Left colon (tissue), 2 donors: ENCODE measurements at regions not wholly inside any gene's neighbourhood (a gene's known extent, or its start where the extent isn't known, plus 50 kb on each side); places are given as distances from the start of the nearest gene placed in this dataset.
"Not testable (repeated sequence)": the region's sequence is repeated elsewhere in the genome, so short reads cannot be mapped to it uniquely, and the experiment has no call there.

Source experiments
- ATAC-seq: fragments of 200-7000 bp; cut with Tn5 transposase; one replicate; pipeline ENCODE4 v1.9.1; 2020; ENCODE audit warnings: mild to moderate bottlenecking, moderate library complexity
- DNase-seq, 2 donors: peaks; one replicate each; pipeline ENCODE4 v3.0.0-alpha.2; 2020
- intact Hi-C, 2 donors: fragments of 100-400 bp; cut with DNase I in 1 of 2; cut with micrococcal nuclease in 1 of 2; formaldehyde crosslinking; loops; one replicate each; pipeline versions ENCODE4 v1.11.2 to v1.14.0; 2022; cut with DNase I, micrococcal nuclease
- donor health status: DM: no; HTN: no; CAD: no.
- donor health status: DM: yes; HTN: yes; CAD: no.

GRCh38 chr11:35046681-35047080, 92.3 kb upstream of the CD44 start:
- ATAC-seq = no peak
- intact Hi-C loops = no loop called here
- DNase-seq = no peak

DNA sequence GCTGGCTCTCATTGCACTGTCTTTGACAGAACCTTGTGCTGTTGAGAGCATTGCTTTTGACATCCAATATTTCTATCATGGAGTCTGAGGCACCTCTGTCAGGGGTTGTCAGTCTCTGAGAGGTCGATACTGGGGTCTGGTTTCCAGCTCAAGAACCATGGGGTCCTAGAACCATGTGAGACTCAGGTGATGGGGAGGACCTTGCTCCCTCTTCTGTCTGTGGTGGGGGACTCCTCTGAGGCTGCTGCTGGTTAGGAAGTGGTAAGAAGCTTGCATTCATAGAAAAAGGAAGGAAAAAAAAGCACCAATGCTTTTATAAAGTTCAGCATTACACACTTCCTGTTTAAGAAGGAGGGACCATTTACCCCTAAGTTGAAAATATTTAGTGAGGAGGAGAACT, 91.8 kb upstream of the CD44 start:
- ATAC-seq (no peak), DNase-seq (no peak)
- intact Hi-C loops = no loop called here

DNA sequence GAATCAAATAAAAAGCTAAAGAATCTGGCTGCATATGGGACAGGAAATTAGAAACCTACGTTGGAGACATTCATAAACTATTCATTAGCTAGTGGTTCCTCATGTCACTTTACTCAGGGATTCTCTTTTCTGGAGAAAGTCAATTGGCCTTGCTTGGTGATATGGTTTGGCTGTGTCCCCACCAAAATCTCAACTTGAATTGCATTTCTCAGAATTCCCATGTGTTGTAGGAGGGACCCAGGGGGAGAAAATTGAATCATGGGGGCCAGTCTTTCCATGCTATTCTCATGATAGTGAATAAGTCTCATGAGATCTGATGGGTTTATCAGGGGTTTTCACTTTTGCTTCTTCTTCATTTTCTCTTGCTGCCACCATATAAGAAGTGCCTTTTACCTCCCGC, 91.2 kb upstream of the CD44 start:
- no peak for DNase-seq
- no peak for ATAC-seq
- intact Hi-C loops = no loop called here

- DNase-seq = not testable (repeated sequence)
These were observed 90.6 kb upstream of the CD44 start for GRCh38 chr11:35048346-35048745.

GRCh38 chr11:35049859-35050531, 89.0 kb upstream of the CD44 start:
- intact Hi-C loops = no loop called here
- DNase-seq = no peak
- ATAC-seq = no peak

More at GRCh38 chr11:35048346-35048745, 90.6 kb upstream of the CD44 start:
- intact Hi-C loops, ATAC-seq: not testable (repeated sequence)

GRCh38 chr11:35050541-35050995, 88.4 kb upstream of the CD44 start:
- no peak for DNase-seq
- intact Hi-C loops = no loop called here
- ATAC-seq = no peak

DNA sequence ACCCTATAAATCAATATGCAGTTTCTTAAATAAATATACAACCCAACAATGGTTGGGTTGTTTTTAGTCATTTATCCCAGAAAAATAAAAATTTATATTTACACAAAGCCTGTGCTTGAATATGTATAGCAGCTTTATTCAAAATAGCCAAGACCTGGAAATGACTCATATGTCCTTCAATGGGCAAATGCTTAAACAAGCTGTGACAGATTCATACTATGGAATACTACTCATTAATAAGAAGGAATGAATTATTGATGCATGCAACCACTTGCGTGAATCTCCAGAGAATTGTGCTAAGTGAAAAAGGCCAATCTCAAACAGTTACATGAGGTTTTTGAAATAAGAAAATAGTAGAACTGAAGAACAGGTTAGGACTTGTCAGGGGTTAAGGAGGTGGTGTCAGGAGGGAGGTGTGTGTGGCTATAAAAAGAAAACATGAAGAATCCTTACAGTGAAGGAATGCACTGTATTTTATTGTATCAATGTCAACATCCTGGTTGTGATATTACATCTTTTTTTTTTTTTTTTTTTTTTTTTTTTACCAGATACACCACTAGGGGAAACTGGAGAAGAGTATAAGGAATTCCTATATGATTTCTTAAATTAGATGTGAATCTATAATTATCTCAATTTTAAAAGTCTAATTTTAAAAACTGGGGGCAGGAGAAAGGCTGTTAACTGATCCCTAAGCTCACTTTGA, 82.4 kb upstream of the CD44 start:
- DNase-seq (no peak), ATAC-seq (peak; percentile 85)
- intact Hi-C loops = no loop called here

GRCh38 chr11:35057926-35058668, 80.9 kb upstream of the CD44 start:
- ATAC-seq (no peak), DNase-seq (no peak)
- intact Hi-C loops = no loop called here

- intact Hi-C loops = no loop called here
- no peak for ATAC-seq
- DNase-seq = no peak
These were observed 80.1 kb upstream of the CD44 start for GRCh38 chr11:35058669-35059434.

GRCh38 chr11:35061516-35062440, 77.2 kb upstream of the CD44 start:
- ATAC-seq (no peak), DNase-seq (no peak)
- intact Hi-C loops = no loop called here

DNA sequence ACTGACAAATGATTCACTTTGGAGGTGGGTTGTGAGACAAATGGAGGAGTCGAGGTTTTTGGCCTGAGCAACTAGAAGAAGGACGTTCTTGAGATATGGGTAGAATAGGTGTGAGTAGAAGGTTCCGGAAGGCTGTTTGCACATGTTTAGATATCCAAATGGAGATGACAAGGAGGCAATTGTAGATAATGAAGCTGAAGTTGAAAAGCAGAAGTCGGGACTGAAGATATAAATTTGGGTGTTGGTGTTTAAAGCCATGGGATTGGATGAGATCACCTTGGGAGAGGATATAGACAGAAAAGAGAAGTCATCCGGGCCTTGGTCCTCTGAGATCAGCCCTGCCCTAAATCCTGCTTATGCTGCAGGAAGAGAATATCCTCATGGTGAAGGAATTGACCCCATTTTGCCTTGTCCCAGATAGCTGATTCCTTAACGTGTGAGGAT, 75.5 kb upstream of the CD44 start:
- DNase-seq (no peak), ATAC-seq (no peak)
- intact Hi-C loops = no loop called here

DNA sequence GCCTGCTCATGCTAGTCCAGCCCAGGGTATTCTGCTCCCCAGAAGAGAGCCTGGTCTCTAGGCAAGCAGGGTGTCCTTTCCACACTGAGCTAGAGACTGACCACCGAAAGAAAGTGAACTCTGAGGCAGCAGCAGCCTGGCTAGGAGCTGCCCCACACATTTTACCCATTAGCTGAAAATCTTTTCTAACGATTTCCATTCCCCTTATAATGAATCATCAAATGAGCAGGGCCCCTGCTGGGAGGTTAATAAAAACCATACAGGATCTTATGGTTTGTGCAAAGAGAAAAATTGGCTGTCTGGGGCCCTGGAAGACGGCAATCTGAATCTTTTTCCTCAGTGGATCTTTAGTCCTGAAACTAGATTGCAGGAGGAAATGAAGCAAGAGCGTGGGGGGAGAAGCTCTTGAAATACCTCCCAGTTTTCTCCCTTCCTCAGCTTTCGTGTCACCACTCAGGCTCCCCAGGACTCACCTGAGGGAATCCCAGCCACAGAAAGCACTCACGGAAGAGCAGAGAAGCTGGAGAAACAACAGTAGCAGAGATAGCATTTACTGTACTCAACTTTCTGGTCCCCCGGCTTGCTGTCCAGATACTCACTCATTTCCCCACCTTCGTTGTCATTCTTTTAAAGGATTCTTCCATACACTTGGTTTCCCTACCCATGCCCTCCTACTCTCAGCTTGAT, 74.7 kb upstream of the CD44 start:
- no peak for DNase-seq
- intact Hi-C loops = no loop called here
- no peak for ATAC-seq

- intact Hi-C loops = no loop called here
- ATAC-seq = no peak
These were observed 73.4 kb upstream of the CD44 start for GRCh38 chr11:35065566-35065965.

GRCh38 chr11:35066030-35066429, 72.9 kb upstream of the CD44 start:
- DNase-seq = no peak
- ATAC-seq = no peak
- intact Hi-C loops = no loop called here

More at GRCh38 chr11:35065566-35065965, 73.4 kb upstream of the CD44 start:
- no peak for DNase-seq

- DNase-seq (no peak), ATAC-seq (no peak)
- intact Hi-C loops = no loop called here
These were observed 72.1 kb upstream of the CD44 start for GRCh38 chr11:35066783-35067423.

GRCh38 chr11:35071722-35072121, 67.2 kb upstream of the CD44 start:
- ATAC-seq (no peak), DNase-seq (no peak)
- intact Hi-C loops = no loop called here
